Activated effector memory CD4-positive, alpha-beta T cell treated with anti-CD3 and anti-CD28 coated beads, Interleukin-2, amount 50 U/mL, for 16 hours (primary cell): ENCODE measurements at regions not wholly inside any gene's neighbourhood (a gene's known extent, or its start where the extent isn't known, plus 50 kb on each side); places are given as distances from the start of the nearest gene placed in this dataset.

Source experiments
- DNase-seq: peaks from one replicate; pipeline ENCODE4 v3.0.0-alpha.2; 2020

DNA sequence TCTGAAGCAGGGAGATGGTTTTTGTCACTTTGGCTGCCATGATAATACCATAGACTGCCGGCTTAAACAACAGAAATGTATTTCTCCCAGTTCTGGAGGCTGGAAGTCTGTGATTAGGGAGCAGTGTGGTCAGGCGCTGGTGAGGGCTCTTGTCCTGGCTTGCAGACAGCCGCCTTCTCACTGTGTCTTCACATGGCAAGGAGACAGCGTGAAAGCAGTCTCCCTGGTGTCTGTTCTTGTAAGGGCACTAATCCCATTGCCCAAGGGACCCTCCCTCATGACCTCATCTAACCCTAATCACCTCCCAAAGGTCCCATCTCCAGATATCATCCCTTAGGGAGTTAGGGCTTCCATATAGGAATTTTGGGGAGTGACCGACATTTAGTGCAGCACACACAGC lies 167.0 kb downstream of the ENGASE start:
- DNase-seq, result no peak

DNA sequence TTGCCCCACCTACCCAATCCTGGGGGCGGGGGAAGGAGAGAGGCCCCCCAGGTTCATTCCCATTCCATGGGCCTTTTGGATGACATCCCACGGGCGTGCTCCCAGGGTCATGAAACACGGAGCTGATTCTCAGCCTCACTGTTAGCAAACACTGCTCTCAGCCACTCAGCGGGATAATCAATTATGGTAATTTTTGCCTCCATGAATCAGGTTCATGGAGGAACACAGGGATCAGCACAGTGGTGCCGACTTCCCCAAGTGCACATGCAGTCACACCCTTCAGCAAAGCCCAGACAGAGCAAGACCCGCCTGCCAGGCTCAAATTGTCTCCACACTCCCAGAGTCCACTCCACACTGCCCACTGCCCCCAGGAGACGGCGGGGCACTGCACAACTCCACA lies 164.6 kb downstream of the ENGASE start:
- no peak for DNase-seq

DNA sequence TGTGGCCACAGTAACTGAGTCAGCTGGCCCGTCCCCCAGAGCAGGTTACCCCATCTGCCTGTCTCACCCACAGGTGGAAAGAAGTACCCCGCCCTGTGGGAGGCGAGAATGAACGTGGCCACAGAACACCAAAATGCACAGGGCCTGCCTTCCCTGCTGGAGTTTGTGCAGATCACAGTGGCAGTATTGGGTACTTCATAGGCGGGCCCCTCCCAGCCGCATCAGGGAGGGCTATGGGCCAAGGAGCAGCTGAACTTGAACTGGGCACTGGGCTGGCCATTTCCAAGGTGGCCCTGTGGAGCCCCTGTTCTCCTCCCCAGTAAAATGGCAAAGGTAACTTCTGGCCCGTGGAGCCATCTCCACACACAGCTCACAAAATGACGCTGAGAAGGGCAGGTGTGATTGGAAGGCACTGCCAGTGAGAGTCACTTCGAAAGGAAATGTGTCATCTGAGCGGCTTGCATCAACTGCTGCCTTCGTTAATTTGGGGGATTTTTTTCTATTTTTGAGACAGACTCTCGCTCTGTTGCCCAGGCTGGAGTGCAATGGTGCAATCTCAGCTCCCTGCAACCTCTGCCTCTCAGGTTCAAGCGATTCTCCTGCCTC lies 162.9 kb downstream of the ENGASE start:
- DNase-seq, result no peak

DNA sequence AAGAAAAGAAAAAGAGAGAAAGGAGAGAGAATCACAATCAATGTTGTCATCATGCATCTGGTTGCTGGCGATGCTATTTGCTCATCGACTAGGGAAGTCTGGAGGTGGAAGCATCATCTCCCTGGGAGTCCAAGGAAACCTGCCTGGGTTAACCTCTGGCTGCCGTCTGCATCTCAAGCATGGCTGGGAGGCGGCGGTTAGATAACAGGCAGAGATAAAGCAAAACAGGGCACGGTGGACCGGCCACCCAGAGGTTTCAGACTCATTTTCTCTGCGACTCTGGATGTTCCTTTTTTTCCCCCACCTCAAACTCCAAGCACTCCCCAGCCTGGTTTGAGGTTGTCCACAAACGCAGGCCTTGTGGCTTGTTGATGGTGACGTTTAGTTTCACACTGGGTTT lies 161.2 kb downstream of the ENGASE start:
- DNase-seq, result no peak

DNA sequence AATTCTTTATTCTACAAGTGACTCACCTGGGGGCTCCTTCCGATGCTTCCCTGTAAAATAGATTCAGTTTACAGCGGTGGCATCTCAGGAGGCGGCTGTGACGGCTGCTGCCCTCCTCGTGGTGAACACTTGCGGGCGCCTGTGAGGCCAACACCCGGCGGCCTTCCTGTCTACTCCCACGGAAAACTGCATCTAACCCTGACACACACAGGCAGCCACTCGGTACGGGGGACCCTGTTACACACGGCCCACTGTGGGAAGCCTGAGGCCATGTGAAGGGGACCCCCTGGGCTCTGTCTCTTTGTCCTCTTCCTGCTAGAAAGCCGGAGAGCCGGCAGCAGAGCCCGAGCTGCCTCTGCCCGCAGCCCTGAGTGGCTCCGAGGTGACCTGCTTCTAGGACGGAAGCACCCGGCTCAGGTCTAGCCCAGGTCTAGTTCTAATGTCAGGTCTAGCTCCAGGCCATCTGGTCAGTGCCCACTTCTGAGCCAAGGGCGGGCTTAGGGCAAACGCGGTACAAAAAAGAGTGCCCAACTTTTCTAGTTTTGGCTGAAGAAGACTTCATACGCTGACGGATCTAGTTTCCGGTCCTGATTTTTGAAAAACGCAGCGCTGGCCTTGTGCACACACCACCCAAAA lies 159.4 kb downstream of the ENGASE start:
- no peak for DNase-seq

DNA sequence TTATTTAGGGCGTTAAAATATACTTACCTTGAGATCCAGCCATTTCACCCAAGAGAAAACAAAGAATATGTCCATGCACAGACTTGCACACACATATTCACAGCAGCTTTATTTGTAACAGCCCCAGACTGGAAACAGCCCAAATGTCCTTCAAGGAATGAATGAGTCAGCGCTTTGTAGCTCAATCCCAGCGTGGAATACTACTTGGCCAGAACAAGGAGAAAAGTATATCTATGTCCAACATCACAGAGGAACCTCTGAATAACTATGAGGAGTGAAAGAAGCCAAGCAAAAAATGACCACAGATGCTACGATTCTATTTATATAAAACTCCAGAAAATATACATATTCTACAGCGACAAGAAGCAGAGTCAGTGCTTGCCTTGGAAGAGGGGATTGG lies 158.3 kb downstream of the ENGASE start:
- DNase-seq, result no peak

DNA sequence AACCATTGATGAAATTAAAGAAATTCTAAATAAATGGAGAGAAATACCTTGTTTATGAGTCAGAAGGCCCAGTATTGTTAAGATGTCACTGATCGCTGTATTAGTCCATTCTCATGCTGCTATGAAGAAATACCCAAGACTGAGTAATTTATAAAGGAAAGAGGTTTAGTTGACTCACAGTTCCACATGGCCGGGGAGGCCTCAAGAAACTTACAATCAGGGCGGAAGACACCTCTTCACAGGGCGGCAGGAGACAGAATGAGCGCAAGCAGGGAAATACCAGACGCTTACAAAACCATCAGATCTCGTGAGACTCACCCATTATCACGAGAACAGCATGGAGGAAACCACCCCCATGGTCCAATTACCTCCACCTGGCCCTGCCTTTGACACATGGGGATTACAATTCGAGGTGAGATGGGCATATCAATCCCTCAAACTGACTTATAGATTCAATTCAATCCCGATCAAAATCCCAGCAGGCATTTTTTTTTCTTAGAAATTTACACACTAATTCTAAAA lies 157.2 kb downstream of the ENGASE start:
- DNase-seq, result no peak

DNA sequence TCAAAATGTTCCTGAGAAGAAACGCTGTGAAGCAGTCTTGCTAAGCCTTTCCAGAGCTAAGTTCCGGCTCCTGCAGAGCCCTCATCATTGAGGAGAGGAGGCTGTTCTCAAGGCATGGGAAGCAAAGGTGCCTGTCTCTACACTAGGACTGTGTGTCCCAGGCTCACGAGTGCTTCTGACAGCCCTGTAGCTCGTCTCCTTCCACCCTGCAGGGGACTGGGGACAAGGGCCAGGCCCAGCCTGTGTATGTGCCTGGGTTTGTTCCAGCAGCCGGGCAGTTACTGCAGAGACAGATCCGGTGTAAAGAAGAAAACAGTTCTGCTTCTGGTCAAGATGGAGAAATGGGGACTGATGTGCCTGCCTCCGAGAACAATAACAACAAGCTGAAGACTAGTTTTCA lies 156.0 kb downstream of the ENGASE start:
- no peak for DNase-seq

DNA sequence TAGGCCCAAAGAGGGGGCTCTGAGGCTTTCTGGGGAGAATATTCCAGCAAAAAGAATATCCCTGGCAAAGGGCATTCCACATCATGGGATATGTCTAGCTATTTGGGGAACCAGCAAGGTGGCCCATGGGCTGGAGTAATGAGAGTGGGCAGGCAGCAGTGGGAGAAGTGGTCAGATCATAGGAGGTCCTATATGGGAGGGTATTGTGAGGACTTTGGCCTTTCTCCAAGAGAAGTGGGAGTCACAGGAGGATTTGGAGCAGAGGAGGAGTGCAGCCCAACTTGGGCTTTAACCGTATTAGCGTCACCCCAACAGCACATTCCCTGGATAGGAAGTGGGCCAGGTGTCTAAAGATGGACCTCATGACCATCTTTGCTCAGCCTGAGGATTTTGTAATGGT lies 151.4 kb downstream of the ENGASE start:
- DNase-seq, result no peak

DNA sequence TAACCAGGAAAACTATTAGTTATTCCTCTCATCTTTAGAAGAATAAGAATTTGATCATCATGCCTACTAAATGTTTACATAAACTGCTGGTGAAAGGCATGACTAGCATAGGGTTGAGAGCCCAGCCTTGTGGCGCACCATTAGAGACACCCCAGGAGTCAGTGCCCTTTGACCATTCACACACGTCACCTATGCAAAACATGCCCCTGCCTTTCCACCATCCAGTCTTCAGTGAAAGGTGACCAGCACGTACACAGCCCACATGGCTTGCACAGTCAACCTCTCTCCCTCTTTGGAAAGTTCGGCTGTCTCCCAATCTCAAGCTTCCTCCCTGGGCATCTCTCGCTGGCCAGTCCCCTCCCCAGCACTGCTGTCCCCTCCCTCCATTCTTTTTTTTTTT lies 150.3 kb downstream of the ENGASE start:
- no peak for DNase-seq

DNA sequence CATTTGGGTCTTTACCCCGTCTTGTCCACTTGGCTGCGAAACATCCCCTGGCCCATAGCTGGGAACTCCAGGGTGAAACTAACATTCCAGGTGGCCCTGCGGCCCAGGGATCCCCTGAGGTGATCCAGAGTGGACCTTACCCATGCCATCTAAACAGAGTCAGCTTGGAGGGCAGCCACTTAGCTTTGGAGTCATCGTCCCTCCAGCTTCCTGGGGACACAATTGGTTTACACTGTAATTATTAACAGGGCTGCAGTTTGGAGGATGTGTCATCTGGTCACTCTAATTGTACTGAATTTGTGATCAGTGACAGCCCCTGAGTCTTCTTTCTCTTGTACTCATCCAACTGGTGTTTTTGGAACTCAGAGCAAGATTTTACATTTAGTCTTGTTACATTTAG lies 149.9 kb downstream of the ENGASE start:
- no peak for DNase-seq

DNA sequence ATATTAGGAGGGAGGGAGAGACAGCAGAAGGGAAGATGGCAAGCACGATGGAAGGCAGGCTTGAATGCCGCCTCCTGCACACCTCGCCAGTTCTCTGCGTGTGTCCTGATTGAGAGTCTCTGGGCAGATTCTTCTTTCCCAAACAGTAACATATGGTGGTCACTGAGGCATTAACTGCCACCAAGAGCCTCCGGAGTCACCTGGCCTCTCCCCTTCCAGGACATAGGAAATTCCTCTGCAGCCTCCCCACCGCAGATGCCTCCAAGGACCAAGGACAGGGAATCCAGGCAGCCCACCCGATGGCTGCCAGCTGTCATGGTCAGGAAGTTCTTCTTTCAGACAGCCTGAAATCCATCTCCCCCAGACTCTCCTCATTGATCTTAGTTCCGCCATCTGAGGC lies 149.3 kb downstream of the ENGASE start:
- DNase-seq, result no peak

DNA sequence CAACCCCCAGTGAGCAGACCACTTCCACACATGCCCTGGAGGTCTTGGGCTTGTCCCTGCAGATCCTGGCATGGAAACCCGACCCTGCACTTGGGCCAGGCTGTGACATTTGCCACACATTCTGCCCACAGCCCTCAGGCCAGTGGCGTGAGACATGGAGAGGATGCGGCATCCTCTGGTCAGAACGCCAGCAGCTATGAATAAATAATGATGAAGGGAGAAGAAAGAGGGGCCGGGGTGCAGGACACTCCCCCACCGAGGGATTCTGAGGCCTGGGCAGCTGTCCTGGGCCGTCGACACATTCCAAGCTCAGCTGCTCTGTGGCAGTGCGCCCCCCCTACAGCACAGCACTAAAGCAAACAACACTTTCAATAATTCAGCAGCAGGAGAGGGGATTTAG lies 148.8 kb downstream of the ENGASE start:
- DNase-seq, result no peak

DNA sequence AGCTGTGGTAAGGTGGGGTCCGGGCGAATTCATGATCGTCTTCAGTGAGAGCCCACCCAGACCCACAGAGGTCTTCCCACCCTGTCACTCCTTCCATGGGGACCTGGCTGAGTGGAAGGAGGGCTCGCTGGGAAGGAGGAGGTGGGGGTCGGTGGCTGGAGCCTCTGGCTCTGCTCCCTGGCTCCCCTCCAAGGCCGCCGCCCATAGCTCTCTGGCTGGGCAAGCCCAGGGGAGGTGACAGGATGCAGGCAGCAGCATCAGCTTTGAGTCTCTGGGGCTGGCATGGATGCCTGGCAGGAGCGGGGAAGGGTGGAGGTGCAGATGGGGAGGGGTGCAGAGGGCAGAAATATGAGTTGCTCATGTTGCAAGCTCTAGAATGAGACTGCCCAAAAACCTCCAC lies 147.0 kb downstream of the ENGASE start:
- DNase-seq, result no peak

DNA sequence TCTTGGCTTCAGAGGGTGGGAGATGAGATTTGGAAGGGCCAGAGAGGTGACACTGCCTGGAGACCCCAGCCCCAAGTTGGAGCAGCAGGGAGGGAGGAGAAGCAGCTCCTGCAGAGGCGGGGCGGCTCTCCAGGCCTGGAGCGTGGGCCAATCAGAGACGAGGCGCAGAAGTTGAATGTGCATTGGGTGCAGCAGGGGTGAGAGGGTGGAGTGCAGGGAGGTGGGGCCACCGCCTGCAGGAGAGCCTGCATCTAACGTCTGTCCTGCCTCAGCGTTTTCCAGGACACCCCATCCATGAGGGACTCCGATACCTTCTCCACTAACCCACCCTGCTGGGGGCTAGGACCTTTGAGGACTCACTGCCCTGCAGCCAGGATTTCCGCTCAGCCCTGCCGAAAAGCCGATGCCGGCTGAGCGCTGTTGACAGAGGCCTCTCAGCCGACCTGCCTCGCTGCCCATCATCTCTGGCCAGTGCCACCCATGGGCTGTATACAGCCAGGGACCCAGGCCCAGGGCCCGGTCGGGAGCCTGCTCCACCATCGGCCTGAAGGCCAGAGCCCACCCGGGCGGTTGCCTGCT lies 146.2 kb downstream of the ENGASE start:
- DNase-seq, result no peak

DNA sequence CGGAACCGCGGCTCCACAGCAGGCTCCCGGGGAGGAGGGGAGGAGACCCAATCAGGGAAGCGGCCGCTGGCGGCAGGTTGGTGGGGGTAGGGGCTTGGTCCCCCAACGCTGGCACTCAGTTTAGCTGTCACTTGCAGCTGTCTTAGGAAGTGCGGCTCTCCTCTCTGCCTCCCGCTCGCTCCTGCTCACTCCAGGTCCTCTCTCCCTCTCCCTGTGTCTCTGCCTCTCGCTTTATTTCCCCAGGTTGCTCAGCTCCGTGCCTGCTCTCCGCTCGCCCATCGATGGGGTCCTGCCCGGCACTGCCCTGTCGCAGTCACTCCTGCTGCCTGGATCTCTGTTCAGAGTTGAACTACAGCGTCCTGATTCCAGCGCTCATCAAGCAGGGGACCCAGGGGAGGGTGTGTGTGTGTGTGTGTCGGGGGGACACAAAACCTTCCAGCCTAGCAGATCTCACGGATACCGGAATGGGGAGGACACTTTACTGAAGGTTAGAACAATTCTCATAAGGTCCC lies 145.6 kb downstream of the ENGASE start:
- DNase-seq, result no peak

DNA sequence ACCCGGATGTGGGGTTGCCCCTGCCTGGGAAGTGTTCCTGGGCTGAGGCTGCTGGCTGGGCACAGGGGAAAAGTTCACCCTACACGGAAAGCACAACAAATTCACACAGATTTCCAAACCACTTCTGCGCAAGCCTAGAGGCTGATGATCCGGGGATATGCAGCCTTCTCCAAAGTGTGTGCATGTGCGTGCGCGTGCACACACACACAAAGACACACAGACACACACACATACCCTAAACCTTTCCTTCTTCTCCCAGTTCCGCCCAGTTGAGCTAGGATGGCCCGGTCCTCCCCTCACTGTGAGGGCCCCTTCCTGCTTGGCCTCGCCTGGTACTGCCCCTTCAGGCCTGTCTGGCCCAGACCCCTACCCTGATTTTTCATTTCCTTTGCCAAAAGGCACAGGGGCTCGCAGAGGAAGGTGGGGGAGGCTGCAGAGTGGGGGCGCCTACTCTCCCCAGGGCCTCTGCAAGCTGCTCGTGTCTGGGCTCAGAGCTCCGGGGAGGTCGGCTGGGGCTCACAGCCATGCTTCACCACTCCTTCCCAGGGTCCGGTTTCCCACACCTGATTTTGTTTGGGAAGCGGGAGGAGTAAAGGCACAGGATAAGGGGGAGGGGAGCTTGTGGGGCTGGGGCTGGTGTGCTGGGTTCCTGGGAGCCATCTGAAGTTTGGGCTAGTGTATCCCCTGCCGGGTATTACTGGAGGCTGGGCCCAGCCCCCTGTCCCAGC lies 144.7 kb downstream of the ENGASE start:
- no peak for DNase-seq

DNA sequence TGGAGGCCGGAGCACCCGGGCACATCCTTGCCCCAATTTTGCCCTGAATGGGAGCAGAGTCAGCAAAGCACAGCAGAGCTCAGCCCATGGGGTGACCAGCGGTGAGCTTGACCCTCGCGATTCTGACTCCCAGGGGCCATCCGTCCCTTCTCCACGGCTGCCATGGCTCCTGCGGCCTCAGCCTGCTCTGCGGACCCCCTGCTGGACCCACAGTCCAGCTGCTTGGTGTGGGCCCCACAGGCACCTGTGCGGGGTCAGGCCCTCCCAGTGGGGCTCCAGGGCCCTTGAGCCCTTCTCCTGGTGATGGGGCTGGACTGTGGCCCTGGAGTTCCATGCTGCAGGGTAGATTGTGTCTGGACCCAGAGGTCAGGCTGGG lies 144.2 kb downstream of the ENGASE start:
- no peak for DNase-seq

DNA sequence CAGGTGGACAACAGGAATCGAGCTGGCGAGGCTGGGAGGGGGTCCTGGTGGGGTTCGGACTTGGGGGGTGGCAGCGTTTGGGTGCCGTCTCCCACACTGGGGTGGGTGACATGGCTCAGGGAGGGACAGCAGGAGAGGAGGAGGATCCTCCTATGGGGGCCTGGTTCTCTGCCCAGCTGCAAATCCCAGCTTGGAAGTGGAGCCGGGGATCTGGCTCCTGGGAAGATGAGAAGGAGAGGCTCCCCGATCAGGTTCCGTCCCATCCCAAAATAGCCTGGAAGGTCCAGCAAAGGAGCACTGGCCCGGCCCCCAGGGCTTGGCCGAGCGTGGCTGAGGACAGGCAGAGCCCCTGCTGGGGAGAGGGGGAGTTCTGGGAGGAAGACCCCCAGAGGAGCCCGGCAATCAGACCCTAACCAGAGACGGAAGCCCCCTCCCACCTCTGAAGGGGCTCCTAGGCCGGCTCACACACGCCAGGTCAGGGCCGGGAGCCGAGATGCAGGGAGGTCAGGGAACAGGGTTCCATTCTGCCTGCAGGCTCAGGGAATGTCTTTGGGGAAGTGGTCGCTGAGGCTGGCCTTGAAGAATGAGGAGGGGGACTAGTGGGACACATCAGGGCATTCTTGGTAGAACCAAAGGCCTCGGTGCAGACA lies 143.7 kb downstream of the ENGASE start:
- no peak for DNase-seq

DNA sequence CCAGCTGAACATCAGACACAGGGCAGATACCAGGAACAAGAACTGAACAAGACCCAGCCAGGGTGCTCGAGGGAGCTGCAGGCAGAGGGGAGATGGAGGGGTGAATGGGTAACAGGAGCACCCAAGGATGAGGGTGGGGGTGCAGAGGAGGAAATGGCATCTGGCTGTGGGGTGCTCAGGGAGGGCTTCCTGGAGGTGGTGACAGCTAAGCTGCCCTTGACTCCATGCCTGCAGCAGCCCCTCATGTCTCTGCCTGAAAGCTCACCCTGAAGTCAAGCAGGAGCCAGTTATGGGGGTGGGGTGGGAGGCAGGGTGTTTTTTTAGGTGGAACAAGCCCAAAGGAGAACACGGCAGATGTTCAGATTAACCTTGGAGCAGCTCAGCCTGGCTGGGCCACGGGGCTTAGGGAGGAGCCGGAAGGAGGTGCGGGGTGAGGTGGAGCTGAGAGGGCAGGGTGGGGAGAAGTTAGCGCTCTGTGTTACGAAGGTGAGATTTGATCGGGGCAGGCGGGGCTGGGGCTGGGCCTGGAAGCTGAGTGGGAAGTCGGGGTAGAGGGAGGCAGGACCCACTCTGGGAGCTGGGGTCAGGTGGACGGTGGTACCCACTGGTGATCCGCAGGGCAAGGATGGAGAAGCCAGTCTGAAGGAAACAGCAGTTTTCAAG lies 143.0 kb downstream of the ENGASE start:
- DNase-seq, result no peak

DNA sequence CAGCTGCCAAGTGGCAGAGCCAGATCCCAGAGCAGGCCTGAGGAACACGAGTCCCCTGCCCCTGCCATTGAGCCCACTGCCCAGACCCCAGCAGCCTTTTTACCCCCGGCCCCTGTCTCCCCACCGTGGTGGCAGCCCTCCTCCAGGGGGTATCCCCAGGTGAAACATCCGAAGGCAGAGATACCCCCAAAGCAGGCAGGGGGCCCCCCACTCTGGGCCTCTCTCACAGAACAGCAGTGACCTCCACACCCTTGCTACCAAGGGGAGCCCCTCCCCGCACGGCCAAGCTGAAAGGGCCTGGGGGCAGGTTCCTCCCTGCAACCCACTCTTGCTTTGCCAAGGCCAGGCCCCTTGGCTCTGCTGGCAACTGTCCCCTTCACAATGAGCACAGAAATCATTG lies 142.2 kb downstream of the ENGASE start:
- DNase-seq, result no peak

DNA sequence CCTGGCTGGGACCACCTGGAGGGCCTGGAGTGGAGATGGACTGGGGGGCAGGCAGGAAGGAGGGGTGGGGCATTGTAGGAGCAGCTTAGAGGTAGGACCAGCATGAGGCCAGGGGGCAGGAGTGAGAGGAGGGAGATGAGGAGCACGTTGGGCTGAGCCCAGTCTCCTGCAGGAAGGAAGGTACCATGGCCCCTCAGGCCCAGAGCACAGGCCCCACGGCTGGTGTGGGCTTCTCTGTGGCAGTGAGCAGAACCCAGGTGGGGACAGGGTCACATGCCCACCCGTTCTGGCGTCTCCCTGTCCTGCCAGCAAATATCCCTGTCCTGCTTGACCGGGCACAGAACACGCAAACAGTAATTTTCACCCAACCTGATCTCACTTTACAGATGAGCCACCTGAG lies 141.8 kb downstream of the ENGASE start:
- no peak for DNase-seq

DNA sequence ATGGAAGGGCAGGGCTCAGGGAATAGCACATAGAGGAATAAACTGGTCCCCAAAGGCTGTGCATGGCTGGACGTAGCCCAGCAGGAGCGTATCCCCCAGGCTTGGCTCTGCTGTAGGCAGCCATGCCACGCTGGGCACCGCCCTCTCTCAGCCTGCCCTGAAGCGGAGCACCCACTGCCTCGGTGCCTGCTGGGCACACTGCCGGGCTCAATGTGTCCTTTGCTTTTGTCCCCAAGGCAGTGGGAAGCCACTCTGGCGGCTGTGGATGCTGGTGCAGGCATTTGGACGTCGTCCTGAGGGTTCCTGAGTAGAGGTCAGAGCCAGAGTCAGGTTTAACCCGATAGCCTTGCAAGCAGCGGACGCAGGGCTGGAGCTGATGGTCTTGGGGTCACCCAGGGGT lies 141.0 kb downstream of the ENGASE start:
- DNase-seq, result no peak
